Mammary epithelial cell (primary cell): ENCODE measurements at regions not wholly inside any gene's neighbourhood (a gene's known extent, or its start where the extent isn't known, plus 50 kb on each side); places are given as distances from the start of the nearest gene placed in this dataset.

ENCODE experiments used
- CTCF ChIP-seq, 2 donors: IDR thresholded peaks in 1 of 2; conservative IDR thresholded peaks in 1 of 2; 2 replicates each; pipeline ENCODE4 v1.5.1; 2011 to 2012; ENCODE audit warnings: inconsistent platforms in 2 of 2, low read length in 2 of 2, mild to moderate bottlenecking in 2 of 2, control low read depth in 1 of 2, low read depth in 1 of 2; ENCODE audit not compliant: insufficient read depth in 1 of 2; ENCODE audit errors: extremely low read depth in 1 of 2
- EZH2 ChIP-seq: IDR thresholded peaks from 2 replicates; pipeline ENCODE4 v1.6.1; 2012; ENCODE audit warnings: low read length, inconsistent platforms, borderline replicate concordance

GRCh38 chr2:21993002-21993401, 869.2 kb downstream of the TDRD15 start:
- TF ChIP-seq CTCF (conservative IDR thresholded peaks at IDR 0.05 in 1 of 2, IDR thresholded peaks at IDR 0.05 in 1 of 2; ENCODE audit: extremely low read depth in 1 of 2, insufficient read depth in 1 of 2, low read depth in 1 of 2, low read length in 2 of 2) (no peak), EZH2 (no peak)
